KMS-11 (cell line): ENCODE measurements at regions not wholly inside any gene's neighbourhood (a gene's known extent, or its start where the extent isn't known, plus 50 kb on each side); places are given as distances from the start of the nearest gene placed in this dataset.
"Not testable (repeated sequence)": the region's sequence is repeated elsewhere in the genome, so short reads cannot be mapped to it uniquely, and the experiment has no call there.

Experiments used
- H2AFZ ChIP-seq: fragments of 200-600 bp; sonication (generic); 2 replicates; pipeline ENCODE4 v1.6.1; 2016; ENCODE audit warnings: antibody characterized with exemption, mixed run types, low read depth
- H3K27ac ChIP-seq: fragments of 200-600 bp; sonication (generic); 2 replicates; pipeline ENCODE4 v1.6.1; 2016; ENCODE audit warnings: mild to moderate bottlenecking, mixed run types
- H3K27me3 ChIP-seq: fragments of 200-600 bp; sonication (generic); 2 replicates; pipeline ENCODE4 v1.6.1; 2017; ENCODE audit warnings: mild to moderate bottlenecking, low read depth, mixed run types, moderate library complexity; ENCODE audit not compliant: insufficient read depth
- H3K36me3 ChIP-seq: fragments of 200-600 bp; sonication (generic); 2 replicates; pipeline ENCODE4 v1.6.1; 2017; ENCODE audit warnings: mild to moderate bottlenecking, mixed run types; ENCODE audit not compliant: insufficient read depth
- H3K4me1 ChIP-seq: fragments of 200-600 bp; sonication (generic); 2 replicates; pipeline ENCODE4 v1.6.1; 2016; ENCODE audit warnings: mild to moderate bottlenecking, low read depth, mixed run types; ENCODE audit not compliant: poor library complexity, severe bottlenecking
- H3K4me2 ChIP-seq: fragments of 200-600 bp; sonication (generic); 2 replicates; pipeline ENCODE4 v1.7.0; 2016; ENCODE audit warnings: mild to moderate bottlenecking, mixed run types
- H3K4me3 ChIP-seq: fragments of 200-600 bp; sonication (generic); IDR thresholded peaks from 2 replicates; pipeline ENCODE4 v1.6.1; 2017; ENCODE audit warnings: low read depth, low read length, mixed read lengths; ENCODE audit not compliant: insufficient read depth
- H3K79me2 ChIP-seq: fragments of 200-600 bp; sonication (generic); 2 replicates; pipeline ENCODE4 v1.6.1; 2016; ENCODE audit warnings: low read depth, mixed run types; ENCODE audit not compliant: insufficient read depth
- H3K9ac ChIP-seq: fragments of 200-600 bp; sonication (generic); 2 replicates; pipeline ENCODE4 v1.6.1; 2016; ENCODE audit warnings: mild to moderate bottlenecking, mixed run types
- H4K20me1 ChIP-seq: fragments of 200-600 bp; sonication (generic); 2 replicates; pipeline ENCODE4 v1.6.1; 2016; ENCODE audit warnings: mild to moderate bottlenecking, mixed run types; ENCODE audit not compliant: insufficient read depth
- TF ChIP-seq, protein P1 (sequence below): fragments of 200-600 bp; sonication (generic); conservative IDR thresholded peaks from 2 replicates; pipeline ENCODE4 v1.6.1; 2017; ENCODE audit warnings: low read depth, mild to moderate bottlenecking, antibody characterized with exemption, low read length, moderate library complexity, mixed read lengths

DNA sequence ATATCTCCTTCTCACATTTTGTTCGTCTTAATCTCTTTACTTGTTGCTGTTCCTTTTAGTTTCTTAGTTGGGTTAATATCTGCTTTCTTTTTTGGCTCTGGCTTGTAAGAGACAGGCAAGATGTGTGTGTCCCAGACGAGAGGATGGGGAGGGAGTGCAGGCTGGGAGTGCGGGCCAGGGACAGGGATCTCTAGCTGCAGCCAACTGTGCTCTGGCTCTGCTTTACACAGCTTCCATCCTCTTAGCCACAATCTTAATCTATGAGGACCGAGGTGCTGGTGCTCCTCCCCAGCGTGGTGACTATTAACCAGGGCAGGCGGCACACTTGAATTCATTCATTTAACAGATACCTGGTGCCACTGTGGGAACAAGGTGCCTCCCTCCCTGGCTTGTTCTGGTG lies 70.9 kb upstream of the WASF3 start:
- Histone ChIP-seq H3K4me1 (no peaks in the 10 kb centered on the region), H4K20me1 (no peaks in the 10 kb centered on the region), H3K9ac (no peak overlapping the region), H3K27ac (no peak overlapping the region), H3K27me3 (no peaks in the 10 kb centered on the region), H3K79me2 (no peaks in the 10 kb centered on the region), H2AFZ (no peak overlapping the region), H3K4me3 (no peak overlapping the region), H3K36me3 (no peaks in the 10 kb centered on the region), H3K4me2 (no peak overlapping the region)
- TF ChIP-seq, protein P1, sequence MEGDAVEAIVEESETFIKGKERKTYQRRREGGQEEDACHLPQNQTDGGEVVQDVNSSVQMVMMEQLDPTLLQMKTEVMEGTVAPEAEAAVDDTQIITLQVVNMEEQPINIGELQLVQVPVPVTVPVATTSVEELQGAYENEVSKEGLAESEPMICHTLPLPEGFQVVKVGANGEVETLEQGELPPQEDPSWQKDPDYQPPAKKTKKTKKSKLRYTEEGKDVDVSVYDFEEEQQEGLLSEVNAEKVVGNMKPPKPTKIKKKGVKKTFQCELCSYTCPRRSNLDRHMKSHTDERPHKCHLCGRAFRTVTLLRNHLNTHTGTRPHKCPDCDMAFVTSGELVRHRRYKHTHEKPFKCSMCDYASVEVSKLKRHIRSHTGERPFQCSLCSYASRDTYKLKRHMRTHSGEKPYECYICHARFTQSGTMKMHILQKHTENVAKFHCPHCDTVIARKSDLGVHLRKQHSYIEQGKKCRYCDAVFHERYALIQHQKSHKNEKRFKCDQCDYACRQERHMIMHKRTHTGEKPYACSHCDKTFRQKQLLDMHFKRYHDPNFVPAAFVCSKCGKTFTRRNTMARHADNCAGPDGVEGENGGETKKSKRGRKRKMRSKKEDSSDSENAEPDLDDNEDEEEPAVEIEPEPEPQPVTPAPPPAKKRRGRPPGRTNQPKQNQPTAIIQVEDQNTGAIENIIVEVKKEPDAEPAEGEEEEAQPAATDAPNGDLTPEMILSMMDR: no peak

DNA sequence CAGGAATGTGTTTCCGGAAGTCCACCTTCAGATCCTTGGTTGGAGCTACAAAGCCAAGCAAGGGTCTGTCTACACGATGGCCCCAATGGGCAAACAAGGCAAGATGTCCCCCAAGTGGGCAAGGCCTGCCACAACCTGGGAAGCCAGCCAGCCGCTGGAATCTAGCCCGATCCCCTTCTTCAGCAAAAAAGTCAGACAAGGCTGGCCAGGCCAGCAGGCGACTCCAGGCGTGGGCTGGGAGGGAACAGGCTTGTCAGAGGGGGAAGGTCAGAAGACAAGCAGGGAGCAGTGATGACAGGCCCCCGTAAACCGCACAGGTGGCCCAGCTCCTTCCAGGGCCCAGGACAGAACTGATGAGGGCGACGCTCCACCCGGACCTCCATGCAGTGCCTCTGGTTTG lies 69.7 kb upstream of the WASF3 start:
- Histone ChIP-seq H3K27ac (no peak overlapping the region), H3K4me2 (no peak overlapping the region), H3K9ac (no peak overlapping the region), H3K27me3 (no peaks in the 10 kb centered on the region), H3K4me1 (no peaks in the 10 kb centered on the region), H4K20me1 (no peaks in the 10 kb centered on the region), H3K36me3 (no peaks in the 10 kb centered on the region), H2AFZ (no peak overlapping the region), H3K79me2 (no peaks in the 10 kb centered on the region), H3K4me3 (no peak overlapping the region)
- TF ChIP-seq, protein P1: no peak

DNA sequence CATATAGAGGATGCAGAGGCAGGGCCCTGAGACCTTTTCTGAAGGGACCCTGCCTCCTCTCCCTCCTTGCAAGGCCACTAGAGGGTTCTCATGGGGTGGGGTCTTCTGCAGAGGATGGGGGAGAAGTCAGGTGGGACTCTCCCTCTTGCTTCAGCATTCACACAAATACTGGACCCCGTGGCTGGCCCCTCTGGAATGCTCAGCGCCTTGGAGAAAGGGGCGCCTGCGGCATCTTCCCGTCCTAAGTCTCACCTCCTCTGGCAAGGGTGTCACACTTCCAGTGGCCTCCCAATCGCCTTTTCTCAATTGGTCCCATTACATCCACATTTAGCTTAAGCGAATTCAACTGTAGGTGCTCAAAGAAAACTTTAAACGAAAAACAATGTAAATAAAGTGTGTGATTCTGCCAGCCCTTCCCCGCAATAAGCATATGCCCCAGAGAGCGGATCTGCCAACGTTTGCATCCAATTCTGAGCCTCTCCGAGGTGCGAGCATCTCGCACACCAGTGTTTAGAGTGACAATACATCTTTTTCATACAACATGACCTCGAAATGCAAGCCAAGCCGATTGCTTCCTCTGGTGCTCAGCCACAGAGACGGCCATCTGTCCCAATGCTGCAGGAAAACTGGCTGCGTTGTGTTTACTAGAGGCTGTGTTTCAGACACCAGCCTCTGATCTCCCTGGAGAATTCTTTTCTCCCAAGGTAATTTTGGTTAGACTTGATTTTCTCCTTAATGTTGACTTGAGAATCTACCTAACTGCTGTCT lies 69.1 kb upstream of the WASF3 start:
- no peaks in the 10 kb centered on the region for H3K4me1 ChIP-seq
- no peak overlapping the region for H3K4me2 ChIP-seq
- TF ChIP-seq, protein P1: no peak
- H3K4me3 ChIP-seq: no peak overlapping the region
- H3K9ac ChIP-seq: no peak overlapping the region
- no peak overlapping the region for H2AFZ ChIP-seq
- no peak overlapping the region for H3K27ac ChIP-seq
- H3K36me3 ChIP-seq: no peaks in the 10 kb centered on the region
- H3K27me3 ChIP-seq: no peaks in the 10 kb centered on the region
- H3K79me2 ChIP-seq: no peaks in the 10 kb centered on the region
- no peaks in the 10 kb centered on the region for H4K20me1 ChIP-seq

DNA sequence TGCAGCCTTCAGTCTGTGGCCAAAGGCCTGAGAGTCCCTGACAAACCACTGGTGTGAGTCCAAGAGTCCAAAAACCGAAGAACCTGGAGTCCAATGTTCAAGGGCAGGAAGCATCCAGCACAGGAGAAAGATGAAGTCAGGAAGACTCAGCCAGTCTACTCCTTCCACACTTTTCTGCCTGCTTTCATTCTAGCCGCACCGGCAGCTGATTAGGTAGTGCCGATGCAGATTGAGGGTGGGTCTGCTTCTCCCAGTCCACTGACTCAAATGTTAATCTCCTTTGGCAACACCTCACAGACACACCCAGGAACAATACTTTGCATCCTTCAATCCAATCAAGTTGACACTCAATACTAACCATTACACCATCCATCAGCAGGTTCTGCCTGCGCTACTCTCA lies 65.2 kb upstream of the WASF3 start:
- not testable (repeated sequence) for H3K27ac ChIP-seq

DNA sequence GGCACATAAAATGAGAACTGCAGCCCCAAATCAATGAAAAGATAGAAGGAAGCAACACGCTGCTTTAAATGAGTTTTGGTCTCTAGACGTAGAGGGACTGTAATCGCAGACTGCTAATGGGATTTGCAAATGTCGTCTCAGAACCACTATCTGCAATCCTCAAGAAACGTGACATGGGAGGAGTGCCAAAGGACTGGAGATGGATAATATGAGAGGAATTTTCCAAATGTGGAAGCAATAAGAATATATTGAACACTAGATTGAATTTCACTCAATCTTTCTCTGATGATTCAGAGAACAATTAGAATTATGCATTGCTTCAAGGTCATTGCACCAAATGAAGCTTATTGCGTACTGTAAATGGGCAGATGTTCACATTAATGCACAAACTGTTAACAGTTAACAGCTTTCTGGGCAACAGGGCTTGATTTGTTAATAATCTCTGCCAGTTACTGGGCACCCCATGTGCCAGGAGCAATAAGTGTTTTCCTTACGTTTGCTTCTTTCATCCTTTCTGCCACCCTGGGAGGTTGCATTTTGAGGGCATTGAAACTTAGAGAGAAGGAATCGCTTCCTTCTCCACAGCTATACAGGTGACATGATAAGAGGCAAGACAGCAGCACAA lies 62.8 kb upstream of the WASF3 start:
- no peaks in the 10 kb centered on the region for H3K27me3 ChIP-seq

More for the DNA sequence above, 65.2 kb upstream of the WASF3 start:
- H3K4me1 ChIP-seq, H2AFZ ChIP-seq, H3K36me3 ChIP-seq, H3K4me2 ChIP-seq, H3K79me2 ChIP-seq, H3K27me3 ChIP-seq, H3K9ac ChIP-seq, H4K20me1 ChIP-seq, H3K4me3 ChIP-seq: not testable (repeated sequence)

More for the DNA sequence above, 62.8 kb upstream of the WASF3 start:
- Histone ChIP-seq H4K20me1 (no peaks in the 10 kb centered on the region), H3K4me1 (no peaks in the 10 kb centered on the region), H3K79me2 (no peaks in the 10 kb centered on the region), H3K4me3 (no peak overlapping the region), H3K9ac (no peak overlapping the region), H3K27ac (no peak overlapping the region), H2AFZ (no peak overlapping the region), H3K4me2 (no peak overlapping the region), H3K36me3 (no peaks in the 10 kb centered on the region)
- TF ChIP-seq, protein P1: no peak
